ENCODE measurements at regions not wholly inside any gene's neighbourhood (a gene's known extent, or its start where the extent isn't known, plus 50 kb on each side); places are given as distances from the start of the nearest gene placed in this dataset.
A peak's percentile ranks its signal among the peaks of the same experiment; 100 is the strongest.

- no peak for DNase-seq (ENCODE audit: low read depth)
- H3K4me3 ChIP-seq (ENCODE audit: low read depth, low read length): no peak overlapping the region
- TF ChIP-seq POLR2A (IDR thresholded peaks at IDR 0.05; ENCODE audit: extremely low read depth, insufficient read length) (no peak), MAX (IDR thresholded peaks at IDR 0.05; ENCODE audit: low read depth, low read length) (no peak)
Measured at GRCh38 chr5:166561759-166562158, 1729.7 kb upstream of the WWC1 start.

- no peak overlapping the region for H3K4me3 ChIP-seq (ENCODE audit: low read depth, low read length)
- TF ChIP-seq MYC (IDR thresholded peaks at IDR 0.05; ENCODE audit: low read depth, low read length) (no peak), CTCF (IDR thresholded peaks at IDR 0.05; ENCODE audit: low read depth, low read length) (no peak), MAX (IDR thresholded peaks at IDR 0.05; ENCODE audit: low read depth, low read length) (no peak), POLR2A (IDR thresholded peaks at IDR 0.05; ENCODE audit: extremely low read depth, insufficient read length) (no peak)
- peak; percentile 54 for DNase-seq (ENCODE audit: low read depth)
Measured at GRCh38 chr5:166562246-166562645, 1729.2 kb upstream of the WWC1 start.

- DNase-seq (ENCODE audit: low read depth): no peak
- H3K4me3 ChIP-seq (ENCODE audit: low read depth, low read length): no peak overlapping the region
- TF ChIP-seq MYC (IDR thresholded peaks at IDR 0.05; ENCODE audit: low read depth, low read length) (no peak), POLR2A (IDR thresholded peaks at IDR 0.05; ENCODE audit: extremely low read depth, insufficient read length) (no peak), MAX (IDR thresholded peaks at IDR 0.05; ENCODE audit: low read depth, low read length) (no peak), CTCF (IDR thresholded peaks at IDR 0.05; ENCODE audit: low read depth, low read length) (no peak)
Measured at GRCh38 chr5:166566725-166567124, 1724.7 kb upstream of the WWC1 start.

- no peak for DNase-seq (ENCODE audit: low read depth)
- TF ChIP-seq MYC (IDR thresholded peaks at IDR 0.05; ENCODE audit: low read depth, low read length): no peak
- TF ChIP-seq MAX (IDR thresholded peaks at IDR 0.05; ENCODE audit: low read depth, low read length): no peak
- no peak for TF ChIP-seq POLR2A (IDR thresholded peaks at IDR 0.05; ENCODE audit: extremely low read depth, insufficient read length)
- TF ChIP-seq CTCF (IDR thresholded peaks at IDR 0.05; ENCODE audit: low read depth, low read length): no peak
- H3K4me3 ChIP-seq (ENCODE audit: low read depth, low read length): no peak overlapping the region
Measured at GRCh38 chr5:166570865-166571264, 1720.6 kb upstream of the WWC1 start.

- no peak overlapping the region for H3K4me3 ChIP-seq (ENCODE audit: low read depth, low read length)
- DNase-seq (ENCODE audit: low read depth): no peak
- TF ChIP-seq CTCF (IDR thresholded peaks at IDR 0.05; ENCODE audit: low read depth, low read length) (no peak), MAX (IDR thresholded peaks at IDR 0.05; ENCODE audit: low read depth, low read length) (no peak), MYC (IDR thresholded peaks at IDR 0.05; ENCODE audit: low read depth, low read length) (no peak), POLR2A (IDR thresholded peaks at IDR 0.05; ENCODE audit: extremely low read depth, insufficient read length) (no peak)
Measured at GRCh38 chr5:166571668-166572067, 1719.8 kb upstream of the WWC1 start.

- TF ChIP-seq CTCF (IDR thresholded peaks at IDR 0.05; ENCODE audit: low read depth, low read length): no peak
- no peak for TF ChIP-seq MAX (IDR thresholded peaks at IDR 0.05; ENCODE audit: low read depth, low read length)
- no peak for TF ChIP-seq MYC (IDR thresholded peaks at IDR 0.05; ENCODE audit: low read depth, low read length)
- no peak for TF ChIP-seq POLR2A (IDR thresholded peaks at IDR 0.05; ENCODE audit: extremely low read depth, insufficient read length)
- DNase-seq (ENCODE audit: low read depth): no peak
- no peak overlapping the region for H3K4me3 ChIP-seq (ENCODE audit: low read depth, low read length)
Measured at GRCh38 chr5:166576323-166576722, 1715.1 kb upstream of the WWC1 start.

Data from NB4 (cell line).